ENCODE measurements at regions not wholly inside any gene's neighbourhood (a gene's known extent, or its start where the extent isn't known, plus 50 kb on each side); places are given as distances from the start of the nearest gene placed in this dataset.

DNA sequence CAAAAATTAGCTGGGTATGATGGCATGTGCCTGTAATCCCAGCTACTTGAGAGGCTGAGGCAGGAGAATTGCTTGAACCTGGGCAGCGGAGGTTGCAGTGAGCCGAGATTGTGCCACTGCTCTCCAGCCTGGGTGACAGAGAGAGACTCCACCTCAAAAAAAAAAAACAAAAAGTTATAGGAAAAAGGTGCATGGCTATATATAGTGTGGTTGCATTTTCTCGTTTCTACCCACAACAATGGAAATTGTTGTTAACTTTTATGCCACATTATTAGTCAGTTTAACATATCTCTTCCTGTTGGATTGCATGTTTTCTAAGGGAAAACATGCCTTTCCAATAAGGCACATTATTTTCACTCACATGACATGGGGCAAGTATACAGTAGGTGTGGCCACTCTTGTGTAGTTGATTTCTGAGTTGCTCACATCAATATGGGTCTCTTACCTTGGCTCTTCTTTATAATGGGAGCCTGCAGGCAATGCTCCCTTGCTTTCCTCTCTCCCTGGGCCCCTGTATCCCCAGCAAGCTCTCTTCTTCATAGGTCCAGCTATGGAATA is 610.0 kb downstream of the RNF144A start:
- no peak for TF ChIP-seq EZH2phosphoT487 (IDR thresholded peaks at IDR 0.05; ENCODE audit: borderline replicate concordance, low read length)
- TF ChIP-seq, protein P1, sequence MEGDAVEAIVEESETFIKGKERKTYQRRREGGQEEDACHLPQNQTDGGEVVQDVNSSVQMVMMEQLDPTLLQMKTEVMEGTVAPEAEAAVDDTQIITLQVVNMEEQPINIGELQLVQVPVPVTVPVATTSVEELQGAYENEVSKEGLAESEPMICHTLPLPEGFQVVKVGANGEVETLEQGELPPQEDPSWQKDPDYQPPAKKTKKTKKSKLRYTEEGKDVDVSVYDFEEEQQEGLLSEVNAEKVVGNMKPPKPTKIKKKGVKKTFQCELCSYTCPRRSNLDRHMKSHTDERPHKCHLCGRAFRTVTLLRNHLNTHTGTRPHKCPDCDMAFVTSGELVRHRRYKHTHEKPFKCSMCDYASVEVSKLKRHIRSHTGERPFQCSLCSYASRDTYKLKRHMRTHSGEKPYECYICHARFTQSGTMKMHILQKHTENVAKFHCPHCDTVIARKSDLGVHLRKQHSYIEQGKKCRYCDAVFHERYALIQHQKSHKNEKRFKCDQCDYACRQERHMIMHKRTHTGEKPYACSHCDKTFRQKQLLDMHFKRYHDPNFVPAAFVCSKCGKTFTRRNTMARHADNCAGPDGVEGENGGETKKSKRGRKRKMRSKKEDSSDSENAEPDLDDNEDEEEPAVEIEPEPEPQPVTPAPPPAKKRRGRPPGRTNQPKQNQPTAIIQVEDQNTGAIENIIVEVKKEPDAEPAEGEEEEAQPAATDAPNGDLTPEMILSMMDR (IDR thresholded peaks at IDR 0.05; ENCODE audit: low read depth, low read length, poor library complexity, severe bottlenecking), result no peak
- no peaks in the 10 kb centered on the region for H4K20me1 ChIP-seq (ENCODE audit: control insufficient read depth, insufficient read depth, low read depth, low read length)
- H3K4me1 ChIP-seq (ENCODE audit: control insufficient read depth, low read length), result no peaks in the 10 kb centered on the region
- H3K4me3 ChIP-seq (ENCODE audit: low read length), result no peak overlapping the region
- no peaks in the 10 kb centered on the region for H3K27me3 ChIP-seq (ENCODE audit: control insufficient read depth, low read length)
- H3K79me2 ChIP-seq (ENCODE audit: control insufficient read depth, low read length), result no peaks in the 10 kb centered on the region
- H3K36me3 ChIP-seq (ENCODE audit: control insufficient read depth, low read length), result no peaks in the 10 kb centered on the region
- no peaks in the 10 kb centered on the region for H3K9me2 ChIP-seq (replicated peaks; ENCODE audit: control insufficient read depth, low read length)
- H3K27ac ChIP-seq (ENCODE audit: low read depth, low read length), result no peak overlapping the region
- H3F3A ChIP-seq (ENCODE audit: control insufficient read depth, insufficient read depth), result no peaks in the 10 kb centered on the region
- peaks cover 31% of the 10 kb centered on the region for H3K9me3 ChIP-seq (ENCODE audit: control insufficient read depth, insufficient read depth, low read length)
- H3K4me2 ChIP-seq (ENCODE audit: low read length), result no peak overlapping the region

DNA sequence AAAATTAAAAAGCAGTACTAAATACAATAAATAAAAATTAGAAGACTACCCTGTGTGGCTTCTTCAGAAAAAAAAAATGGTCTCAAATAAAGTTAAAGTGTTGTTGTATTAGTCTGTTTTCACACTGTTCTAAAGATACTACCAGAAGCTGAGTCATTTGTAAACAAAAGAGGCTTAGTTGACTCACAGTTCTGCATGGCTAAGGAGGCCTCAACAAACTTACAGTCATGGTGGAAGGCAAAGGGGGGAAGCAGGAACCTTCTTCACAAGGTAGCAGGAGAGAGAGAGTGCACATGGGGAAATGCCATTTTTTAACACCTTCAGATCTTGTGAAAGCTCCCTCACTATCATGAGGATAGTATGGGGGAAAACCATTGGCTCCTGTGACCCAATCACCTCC is 612.8 kb downstream of the RNF144A start:
- Histone ChIP-seq H3K27ac (ENCODE audit: low read depth, low read length) (no peak overlapping the region), H4K20me1 (ENCODE audit: control insufficient read depth, insufficient read depth, low read depth, low read length) (no peaks in the 10 kb centered on the region), H3F3A (ENCODE audit: control insufficient read depth, insufficient read depth) (no peaks in the 10 kb centered on the region), H3K36me3 (ENCODE audit: control insufficient read depth, low read length) (no peaks in the 10 kb centered on the region), H3K4me2 (ENCODE audit: low read length) (no peak overlapping the region), H3K9me3 (ENCODE audit: control insufficient read depth, insufficient read depth, low read length) (peaks cover 40% of the 10 kb centered on the region), H3K79me2 (ENCODE audit: control insufficient read depth, low read length) (no peaks in the 10 kb centered on the region), H3K4me3 (ENCODE audit: low read length) (no peak overlapping the region), H3K4me1 (ENCODE audit: control insufficient read depth, low read length) (peaks cover 7% of the 10 kb centered on the region), H3K9me2 (replicated peaks; ENCODE audit: control insufficient read depth, low read length) (no peaks in the 10 kb centered on the region), H3K27me3 (ENCODE audit: control insufficient read depth, low read length) (no peaks in the 10 kb centered on the region)
- TF ChIP-seq, protein P1 (IDR thresholded peaks at IDR 0.05; ENCODE audit: low read depth, low read length, poor library complexity, severe bottlenecking), result no peak
- no peak for TF ChIP-seq EZH2phosphoT487 (IDR thresholded peaks at IDR 0.05; ENCODE audit: borderline replicate concordance, low read length)

- Histone ChIP-seq H4K20me1 (ENCODE audit: control insufficient read depth, insufficient read depth, low read depth, low read length) (no peaks in the 10 kb centered on the region), H3K9me2 (replicated peaks; ENCODE audit: control insufficient read depth, low read length) (no peaks in the 10 kb centered on the region), H3K9me3 (ENCODE audit: control insufficient read depth, insufficient read depth, low read length) (peaks cover 22% of the 10 kb centered on the region; the same call in 1 of the 2 replicates), H3K27ac (ENCODE audit: low read depth, low read length) (no peak overlapping the region), H3F3A (ENCODE audit: control insufficient read depth, insufficient read depth) (no peaks in the 10 kb centered on the region), H3K27me3 (ENCODE audit: control insufficient read depth, low read length) (no peaks in the 10 kb centered on the region), H3K79me2 (ENCODE audit: control insufficient read depth, low read length) (no peaks in the 10 kb centered on the region), H3K36me3 (ENCODE audit: control insufficient read depth, low read length) (no peaks in the 10 kb centered on the region), H3K4me1 (ENCODE audit: control insufficient read depth, low read length) (no peaks in the 10 kb centered on the region), H3K4me3 (ENCODE audit: low read length) (no peak overlapping the region), H3K4me2 (ENCODE audit: low read length) (no peak overlapping the region)
- TF ChIP-seq, protein P1 (IDR thresholded peaks at IDR 0.05; ENCODE audit: low read depth, low read length, poor library complexity, severe bottlenecking), result no peak
- TF ChIP-seq EZH2phosphoT487 (IDR thresholded peaks at IDR 0.05; ENCODE audit: borderline replicate concordance, low read length), result no peak
These were observed 621.9 kb downstream of the RNF144A start for GRCh38 chr2:7539077-7539476.

All from DOHH2 (cell line).